CD4-positive, alpha-beta T cell treated with Interleukin-6 at 100 ng/mL for 8 hours (primary cell): ENCODE measurements at regions not wholly inside any gene's neighbourhood (a gene's known extent, or its start where the extent isn't known, plus 50 kb on each side); places are given as distances from the start of the nearest gene placed in this dataset.
"Not testable (repeated sequence)": the region's sequence is repeated elsewhere in the genome, so short reads cannot be mapped to it uniquely, and the experiment has no call there.

Source experiments
- DNase-seq: peaks from one replicate; pipeline ENCODE4 v3.0.0-alpha.2; 2020; ENCODE audit warnings: mixed read lengths, low spot score

DNA sequence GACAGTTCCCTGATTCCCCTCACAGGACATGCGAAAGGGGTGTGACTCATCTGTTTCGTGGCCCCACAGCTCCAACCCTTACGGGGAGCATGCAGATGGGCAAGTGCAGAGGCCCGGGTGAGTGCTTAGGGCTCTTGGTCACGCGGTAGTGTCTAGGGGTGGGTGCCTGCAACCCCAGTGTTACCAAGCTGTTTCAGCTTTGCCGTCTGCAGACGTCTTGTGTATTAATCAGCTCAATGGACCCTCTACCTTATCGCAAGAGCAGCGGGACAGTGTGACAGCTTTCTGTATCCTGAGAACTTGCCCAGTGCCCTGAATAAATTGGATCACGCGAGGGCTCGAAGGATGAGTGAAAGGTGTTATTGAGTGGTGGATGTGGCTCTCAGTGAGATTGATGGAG, 816.4 kb upstream of the ANO3 start:
- no peak for DNase-seq

DNA sequence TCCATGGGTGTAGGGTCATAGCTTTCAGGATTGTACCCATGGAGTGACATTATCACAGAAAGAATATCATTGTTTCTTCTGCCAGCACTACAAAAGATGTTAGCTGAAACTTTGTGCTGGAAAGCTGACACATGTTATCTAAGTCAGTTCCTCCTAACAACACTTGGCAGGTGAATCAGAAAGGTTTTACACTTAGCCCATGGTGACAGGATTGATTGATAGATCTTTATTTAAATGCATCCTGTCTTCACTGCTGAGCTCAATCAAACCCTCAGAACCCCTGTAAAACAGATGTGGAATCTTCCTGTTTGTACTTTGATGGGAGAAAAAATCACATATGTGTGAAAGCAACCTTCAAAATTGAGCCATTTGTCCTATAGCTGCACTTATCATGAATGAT, 811.5 kb upstream of the ANO3 start:
- DNase-seq, result no peak

GRCh38 chr11:25527841-25528240, 804.1 kb upstream of the ANO3 start:
- no peak for DNase-seq

GRCh38 chr11:25529572-25529971, 802.4 kb upstream of the ANO3 start:
- no peak for DNase-seq

GRCh38 chr11:25535467-25536272, 796.3 kb upstream of the ANO3 start:
- DNase-seq, result no peak

- no peak for DNase-seq
Observed at GRCh38 chr11:25536289-25536688, 795.6 kb upstream of the ANO3 start.

DNA sequence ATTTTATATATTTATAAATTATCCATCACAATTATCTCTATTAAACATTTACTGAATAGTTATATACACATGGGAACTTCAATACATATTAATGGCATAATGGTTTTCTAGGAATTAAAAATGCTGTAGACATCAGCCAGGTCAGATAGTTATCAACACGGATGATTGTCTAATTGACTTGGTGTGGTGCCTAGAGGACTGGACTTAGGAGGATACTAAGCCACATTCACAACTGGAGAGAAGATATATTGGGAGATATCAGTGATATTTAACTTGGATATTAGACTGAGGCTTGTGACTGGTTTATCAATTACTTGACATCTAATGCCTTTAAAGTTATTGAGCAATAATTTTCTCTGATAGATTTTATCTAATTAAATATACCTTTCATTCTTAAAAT, 794.5 kb upstream of the ANO3 start:
- DNase-seq, result no peak

GRCh38 chr11:25547292-25547691, 784.6 kb upstream of the ANO3 start:
- no peak for DNase-seq

DNA sequence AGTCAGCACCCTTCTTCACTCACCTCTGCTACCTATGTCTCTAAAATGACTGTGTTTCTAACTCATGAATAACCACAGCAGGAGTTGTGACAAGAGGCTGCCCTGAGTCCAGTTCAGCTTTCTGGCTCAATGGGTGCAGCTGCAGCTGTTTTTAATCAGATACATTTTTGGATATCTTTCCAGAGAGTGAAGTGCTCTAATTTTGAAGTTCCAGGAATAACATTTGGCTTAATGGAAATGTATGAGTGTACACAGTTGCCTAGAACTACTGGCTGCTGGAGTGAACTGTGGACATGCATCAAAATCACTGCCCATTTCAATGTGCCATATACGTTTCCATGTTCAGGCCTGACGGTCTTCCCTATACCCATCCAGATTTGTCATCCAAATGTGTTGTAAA, 769.5 kb upstream of the ANO3 start:
- DNase-seq, result no peak

DNA sequence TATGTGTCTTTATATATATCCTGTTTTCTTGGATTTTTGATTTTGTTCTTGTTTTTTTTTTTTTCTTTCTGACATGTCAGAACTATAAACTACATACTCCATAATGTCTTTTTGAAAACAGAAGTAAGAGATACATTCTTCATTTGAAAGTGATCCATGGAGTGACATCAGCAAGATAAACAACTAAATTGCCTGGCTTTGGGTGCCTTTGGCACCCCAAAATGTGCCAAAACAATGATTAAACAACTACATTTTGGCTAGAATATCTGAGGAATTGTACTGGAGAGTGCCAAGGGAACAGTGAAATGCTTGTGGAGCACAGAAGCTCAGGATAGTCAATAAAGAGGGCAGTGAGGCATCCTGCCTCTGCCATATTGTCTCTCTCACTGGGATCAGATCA, 766.1 kb upstream of the ANO3 start:
- no peak for DNase-seq

GRCh38 chr11:25566298-25567200, 765.4 kb upstream of the ANO3 start:
- no peak for DNase-seq

DNA sequence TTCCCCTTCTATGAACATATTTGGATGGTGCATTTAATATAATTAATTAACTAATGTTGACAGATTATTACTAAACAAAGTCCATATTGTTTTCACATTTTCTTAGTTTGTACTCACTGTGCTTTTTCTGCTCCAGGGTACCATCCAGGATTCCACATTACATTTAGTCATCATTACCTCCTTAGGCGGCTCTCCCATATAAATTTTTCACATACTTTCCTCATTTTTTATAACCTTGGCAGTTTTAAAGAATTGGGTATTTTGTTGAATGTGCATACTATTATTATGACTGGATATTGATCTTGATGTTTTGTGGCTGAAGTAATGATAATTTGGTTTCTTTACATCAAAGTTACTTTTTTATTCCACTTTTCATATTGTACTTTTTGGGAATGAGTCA, 755.6 kb upstream of the ANO3 start:
- no peak for DNase-seq

DNA sequence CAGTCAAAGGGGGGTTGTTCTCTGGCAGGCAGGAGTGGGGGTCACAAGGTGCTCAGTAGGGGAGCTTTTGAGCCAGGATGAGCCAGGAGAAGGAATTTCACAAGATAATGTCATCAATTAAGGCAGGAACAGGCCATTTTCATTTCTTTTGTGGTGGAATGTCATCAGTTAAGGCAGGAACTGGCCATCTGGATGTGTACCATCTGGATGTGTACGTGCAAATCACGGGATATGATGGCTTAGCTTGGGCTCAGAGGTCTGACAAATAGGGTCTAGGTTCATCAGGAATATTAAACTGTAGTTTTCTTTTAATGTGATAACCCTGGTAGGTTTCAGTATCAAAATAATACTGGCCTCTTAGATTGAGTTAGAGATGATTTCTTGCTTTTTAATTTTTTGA, 752.4 kb upstream of the ANO3 start:
- DNase-seq, result not testable (repeated sequence)

DNA sequence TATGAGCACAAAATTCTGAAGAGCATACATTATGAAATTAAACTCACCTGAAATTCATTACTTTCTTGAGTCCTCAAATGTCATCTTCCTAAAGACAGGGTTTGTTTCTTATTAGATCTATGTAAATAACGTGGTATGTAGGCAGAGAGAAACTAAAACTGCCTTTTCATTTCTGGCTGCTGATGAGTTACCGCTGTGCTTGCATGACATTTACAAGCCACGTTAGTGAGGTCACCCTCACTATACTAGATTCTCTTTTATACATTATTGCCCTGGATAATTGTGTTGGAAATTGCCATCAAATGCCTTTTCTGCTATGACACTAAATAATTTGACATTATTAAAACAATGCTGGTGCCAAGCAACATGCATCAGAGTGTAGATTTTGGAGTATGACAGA, 748.3 kb upstream of the ANO3 start:
- DNase-seq, result no peak

- DNase-seq, result no peak
Observed at GRCh38 chr11:25587496-25587895, 744.4 kb upstream of the ANO3 start.

DNA sequence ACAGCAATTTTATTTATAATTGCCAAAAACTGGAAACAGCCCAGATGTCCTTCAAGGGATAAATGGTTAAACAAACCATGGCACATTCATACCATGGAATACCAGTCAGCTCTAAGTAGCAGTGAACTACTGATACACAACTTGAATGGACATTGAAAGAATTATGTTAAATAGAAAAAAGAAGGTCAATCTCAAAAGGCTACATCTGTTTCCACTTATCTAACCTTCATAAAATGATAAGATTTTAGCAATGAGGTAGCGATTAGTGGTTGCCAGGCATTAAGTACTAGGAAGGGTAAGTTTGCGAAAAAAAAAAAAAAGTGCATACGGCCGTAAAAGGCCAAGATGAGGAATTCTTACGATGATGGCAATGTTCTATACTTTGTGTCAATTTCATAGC, 738.7 kb upstream of the ANO3 start:
- DNase-seq, result no peak

- DNase-seq, result no peak
Observed at GRCh38 chr11:25596701-25597100, 735.2 kb upstream of the ANO3 start.

- no peak for DNase-seq
Observed at GRCh38 chr11:25597696-25598095, 734.2 kb upstream of the ANO3 start.

GRCh38 chr11:25602149-25602548, 729.8 kb upstream of the ANO3 start:
- DNase-seq, result no peak

DNA sequence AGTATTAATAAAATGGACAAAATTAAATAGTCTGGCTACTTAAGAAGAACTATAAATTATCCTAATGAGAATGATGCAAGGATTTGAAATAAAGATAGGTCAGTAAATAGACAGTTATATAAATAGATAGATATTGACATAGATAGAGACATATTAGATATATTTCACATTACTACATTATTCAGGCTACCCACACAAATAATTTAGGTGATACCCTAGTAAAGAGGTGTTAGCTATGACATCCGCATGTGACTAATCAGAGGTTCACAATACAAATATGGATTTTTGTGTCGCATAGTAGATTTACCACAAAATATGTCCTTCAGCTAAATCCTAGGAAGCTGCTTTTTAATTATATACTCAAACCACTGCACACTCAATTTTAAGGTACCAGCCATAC, 729.0 kb upstream of the ANO3 start:
- no peak for DNase-seq

DNA sequence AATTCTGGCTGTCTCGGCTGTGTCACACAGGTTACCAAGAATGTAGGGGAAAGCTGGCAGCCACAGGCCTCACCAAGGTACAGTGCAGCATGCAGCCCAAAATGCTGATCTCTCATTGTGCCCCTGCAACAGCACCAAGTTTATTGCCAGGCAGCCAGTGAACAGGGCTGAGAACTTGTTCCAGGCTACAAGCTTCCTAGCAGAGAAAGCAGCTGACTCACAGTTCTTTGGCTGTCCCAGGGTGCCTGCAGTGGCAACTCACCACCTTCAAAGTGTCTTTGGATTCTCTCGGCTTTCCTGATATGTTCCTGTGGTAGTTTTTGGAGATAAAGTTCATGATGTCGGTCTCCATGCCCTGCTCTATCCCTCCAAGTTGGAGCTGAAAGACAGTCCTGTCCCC, 719.1 kb upstream of the ANO3 start:
- no peak for DNase-seq

DNA sequence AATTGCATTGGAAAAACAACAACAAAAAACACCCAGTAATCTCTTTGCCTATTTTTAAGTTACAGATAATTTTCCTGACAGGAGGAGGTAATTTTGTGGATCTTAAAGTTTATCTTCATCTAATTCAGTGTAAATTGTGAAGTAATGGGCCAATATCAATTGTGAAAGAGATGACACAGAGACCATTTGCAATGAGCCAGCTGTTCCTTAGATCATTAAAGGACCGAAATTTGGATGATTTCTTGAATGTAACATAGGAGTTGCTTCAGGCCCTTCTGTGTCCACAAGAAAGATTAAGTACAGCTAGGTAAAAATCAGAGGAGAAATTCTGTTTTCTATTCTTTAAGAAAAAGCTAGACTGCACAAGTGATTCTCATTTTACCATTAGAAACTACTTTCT, 718.5 kb upstream of the ANO3 start:
- DNase-seq, result no peak

GRCh38 chr11:25613865-25614264, 718.1 kb upstream of the ANO3 start:
- no peak for DNase-seq
